SK-N-SH (cell line): ENCODE measurements at regions not wholly inside any gene's neighbourhood (a gene's known extent, or its start where the extent isn't known, plus 50 kb on each side); places are given as distances from the start of the nearest gene placed in this dataset.

ENCODE experiments used
- CTCF ChIA-PET: fragments of 300-600, 350-600 bp; formaldehyde crosslinking; extraction: SDS; loops from one replicate; lab custom pipeline; 2021; lab: Yijun Ruan, JAX
- POLR2A ChIA-PET: fragments of 350-600 bp; sonication (Branson Sonifier 250); formaldehyde crosslinking; extraction: SDS; loops from one replicate; lab custom pipeline; 2020; ENCODE audit warnings: antibody characterized with exemption, inconsistent platforms; lab: Yijun Ruan, JAX
- DNase-seq: peaks from one replicate; pipeline ENCODE4 v3.0.0; 2012
- H2AFZ ChIP-seq: fragments of 200-600 bp; sonication (generic); 2 replicates; pipeline ENCODE4 v1.8.1; 2016; ENCODE audit warnings: antibody characterized with exemption, mild to moderate bottlenecking, low read depth
- H3F3A ChIP-seq: fragments of 200-600 bp; sonication (generic); replicated peaks from 2 replicates; pipeline ENCODE3; 2016; ENCODE audit warnings: antibody characterized with exemption, mild to moderate bottlenecking; ENCODE audit not compliant: insufficient read depth
- H3K27ac ChIP-seq, 2 experiments: fragments of 200-500 bp in 1 of 2; fragments of 200-600 bp in 1 of 2; sonication (Bioruptor generic) in 1 of 2; sonication (generic), shearing (Covaris generic) in 1 of 2; 2 replicates each; pipeline versions ENCODE4 v1.5.1 to v1.6.1; 2014 to 2016; ENCODE audit warnings: low read depth in 2 of 2, inconsistent platforms in 1 of 2, low read length in 1 of 2, mild to moderate bottlenecking in 1 of 2, mixed read lengths in 1 of 2
- H3K27me3 ChIP-seq: fragments of 200-600 bp; sonication (generic), shearing (Covaris generic); 2 replicates; pipeline ENCODE4 v1.6.1; 2016; ENCODE audit warnings: mixed run types; ENCODE audit not compliant: insufficient read depth
- H3K36me3 ChIP-seq, 2 experiments: fragments of 200-500 bp in 1 of 2; fragments of 200-600 bp in 1 of 2; sonication (Bioruptor generic) in 1 of 2; sonication (generic) in 1 of 2; replicated peaks in 1 of 2; 2 replicates each; pipeline versions ENCODE3 to v1.5.1; 2014 to 2016; ENCODE audit warnings: low read length in 1 of 2, mild to moderate bottlenecking in 1 of 2; ENCODE audit not compliant: insufficient read depth in 2 of 2, control insufficient read depth in 1 of 2
- H3K4me1 ChIP-seq, 2 experiments: fragments of 200-500 bp in 1 of 2; fragments of 200-600 bp in 1 of 2; sonication (Bioruptor generic) in 1 of 2; sonication (generic), shearing (Covaris generic) in 1 of 2; 2 replicates each; pipeline versions ENCODE4 v1.5.1 to v1.6.1; 2014 to 2016; ENCODE audit warnings: low read depth in 1 of 2, low read length in 1 of 2, mixed run types in 1 of 2; ENCODE audit not compliant: insufficient read depth in 2 of 2, control insufficient read depth in 1 of 2
- H3K4me2 ChIP-seq: fragments of 200-600 bp; sonication (generic), shearing (Covaris generic); 2 replicates; pipeline ENCODE4 v1.6.1; 2017; ENCODE audit warnings: mixed run types
- H3K4me3 ChIP-seq, 2 experiments: fragments of 200-500 bp in 1 of 2; fragments of 200-600 bp in 1 of 2; sonication (Bioruptor generic) in 1 of 2; sonication (generic), shearing (Covaris generic) in 1 of 2; 2 replicates each; pipeline versions ENCODE4 v1.5.1 to v1.8.1; 2014 to 2016; ENCODE audit warnings: low read depth in 2 of 2, inconsistent platforms in 1 of 2, low read length in 1 of 2, mild to moderate bottlenecking in 1 of 2, mixed read lengths in 1 of 2, moderate library complexity in 1 of 2
- H3K79me2 ChIP-seq: fragments of 200-600 bp; sonication (generic); 2 replicates; pipeline ENCODE4 v1.8.1; 2017; ENCODE audit warnings: mild to moderate bottlenecking; ENCODE audit not compliant: insufficient read depth
- H3K9ac ChIP-seq: fragments of 200-600 bp; sonication (generic); 2 replicates; pipeline ENCODE4 v1.6.1; 2017; ENCODE audit warnings: mixed run types
- H3K9me2 ChIP-seq: fragments of 200-600 bp; sonication (generic); 2 replicates; pipeline ENCODE4 v1.6.1; 2017; ENCODE audit warnings: mixed run types
- H3K9me3 ChIP-seq: fragments of 200-600 bp; sonication (generic); 2 replicates; pipeline ENCODE4 v1.6.1; 2017; ENCODE audit warnings: mixed run types, mild to moderate bottlenecking, moderate library complexity
- H4K20me1 ChIP-seq: fragments of 200-600 bp; sonication (generic); 2 replicates; pipeline ENCODE4 v1.6.1; 2017; ENCODE audit warnings: mild to moderate bottlenecking, mixed run types; ENCODE audit not compliant: insufficient read depth
- CTCF ChIP-seq: fragments of 200-600 bp; sonication (generic); IDR thresholded peaks from 2 replicates; pipeline ENCODE4 v1.6.1; 2017; ENCODE audit warnings: antibody characterized with exemption, mild to moderate bottlenecking, moderate library complexity
- ELF1 ChIP-seq: IDR thresholded peaks from 2 replicates; pipeline ENCODE4 v1.4.0; 2012
- EP300 ChIP-seq, 2 experiments: IDR thresholded peaks; 2 replicates each; pipeline versions ENCODE4 v1.4.0 to v1.6.1; 2012; ENCODE audit warnings: borderline replicate concordance in 1 of 2, low read depth in 1 of 2, low read length in 1 of 2
- EZH2phosphoT487 ChIP-seq: fragments of 200-600 bp; sonication (generic); IDR thresholded peaks from 2 replicates; pipeline ENCODE4 v1.6.1; 2017; ENCODE audit warnings: low read depth, mixed run types, mild to moderate bottlenecking, antibody characterized with exemption, moderate library complexity, borderline replicate concordance
- FOXJ3 ChIP-seq: sonication (generic); formaldehyde crosslinking; IDR thresholded peaks from 2 replicates; pipeline ENCODE4 v1.5.1; 2020; ENCODE audit warnings: mild to moderate bottlenecking, missing genetic modification reagents
- FOXM1 ChIP-seq: IDR thresholded peaks from 2 replicates; pipeline ENCODE4 v1.4.0; 2012; ENCODE audit warnings: low read depth, mild to moderate bottlenecking
- GABPA ChIP-seq: IDR thresholded peaks from 2 replicates; pipeline ENCODE4 v1.4.0; 2012; ENCODE audit warnings: low read depth, mild to moderate bottlenecking
- GATA2 ChIP-seq: sonication (generic); formaldehyde crosslinking; IDR thresholded peaks from 2 replicates; pipeline ENCODE4 v1.5.0; 2020; ENCODE audit warnings: mild to moderate bottlenecking, missing genetic modification reagents
- IRF3 ChIP-seq: fragments of 150-350 bp; IDR thresholded peaks from 2 replicates; pipeline ENCODE4 v1.6.1; 2016; ENCODE audit warnings: mild to moderate bottlenecking, low read depth, low read length
- NFIC ChIP-seq: IDR thresholded peaks from 2 replicates; pipeline ENCODE4 v1.4.0; 2012; ENCODE audit warnings: borderline replicate concordance
- PBX3 ChIP-seq: IDR thresholded peaks from 2 replicates; pipeline ENCODE4; 2012
- POLR2AphosphoS5 ChIP-seq: IDR thresholded peaks from 2 replicates; pipeline ENCODE4 v1.6.1; 2012; ENCODE audit warnings: low read depth, low read length
- RCOR1 ChIP-seq: fragments of 150-350 bp; IDR thresholded peaks from 2 replicates; pipeline ENCODE4 v1.6.1; 2017; ENCODE audit warnings: antibody characterized with exemption, low read length
- REST ChIP-seq: IDR thresholded peaks from 2 replicates; pipeline ENCODE4 v1.6.1; 2012; ENCODE audit warnings: mild to moderate bottlenecking, low read depth, low read length, moderate library complexity
- USF1 ChIP-seq: IDR thresholded peaks from 2 replicates; pipeline ENCODE4 v1.4.0; 2012; ENCODE audit warnings: low read depth, borderline replicate concordance
- YY1 ChIP-seq: IDR thresholded peaks from 2 replicates; pipeline ENCODE4 v1.4.0; 2012; ENCODE audit warnings: low read depth, mild to moderate bottlenecking
- ZBTB33 ChIP-seq: IDR thresholded peaks from 2 replicates; pipeline ENCODE4 v1.4.0; 2012; ENCODE audit warnings: low read depth, borderline replicate concordance

- no peak for TF ChIP-seq EZH2phosphoT487
- TF ChIP-seq PBX3 = no peak
- no peak for TF ChIP-seq GATA2
- TF ChIP-seq POLR2AphosphoS5 = no peak
- TF ChIP-seq EP300 (IDR thresholded peaks at IDR 0.05; ENCODE audit: borderline replicate concordance in 1 of 2, low read depth in 1 of 2, low read length in 1 of 2) = no peak
- TF ChIP-seq YY1 = no peak
- TF ChIP-seq RCOR1 = no peak
- TF ChIP-seq NFIC = no peak
- no peak for TF ChIP-seq FOXM1
- no peak for TF ChIP-seq GABPA
- TF ChIP-seq CTCF = no peak
- no peak for TF ChIP-seq ELF1
- no peak for TF ChIP-seq FOXJ3 (CRISPR knock-in tag)
- no peak for TF ChIP-seq ZBTB33
- TF ChIP-seq REST = no peak
- no peak for TF ChIP-seq IRF3
- TF ChIP-seq USF1 = no peak
Measured at GRCh38 chr18:39591649-39592048, 2026.1 kb upstream of the CELF4 start.

More at GRCh38 chr18:39591649-39592048, 2026.1 kb upstream of the CELF4 start:
- Histone ChIP-seq H3K9me3 (no peaks in the 10 kb centered on the region), H3K9me2 (no peaks in the 10 kb centered on the region), H3K9ac (no peak overlapping the region), H2AFZ (no peak overlapping the region), H3K4me2 (no peak overlapping the region), H3K4me3 (no peak overlapping the region), H3K79me2 (no peaks in the 10 kb centered on the region), H3F3A (no peaks in the 10 kb centered on the region), H3K27ac (no peak overlapping the region), H4K20me1 (no peaks in the 10 kb centered on the region), H3K4me1 (no peaks in the 10 kb centered on the region), H3K27me3 (no peaks in the 10 kb centered on the region), H3K36me3 (no peaks in the 10 kb centered on the region)
- ChIA-PET POLR2A (no interaction called here), CTCF (no interaction called here)
- DNase-seq = no peak
